ENCODE measurements at regions not wholly inside any gene's neighbourhood (a gene's known extent, or its start where the extent isn't known, plus 50 kb on each side); places are given as distances from the start of the nearest gene placed in this dataset.
"Not testable (repeated sequence)": the region's sequence is repeated elsewhere in the genome, so short reads cannot be mapped to it uniquely, and the experiment has no call there.

- peak in 1 of 2 experiments; percentile 2 for DNase-seq
- TF ChIP-seq POLR2A (IDR thresholded peaks at IDR 0.05; ENCODE audit: low read length) = no peak
Measured at GRCh38 chr4:167867191-167867590, 225.1 kb upstream of the ANXA10 start.

GRCh38 chr4:167868163-167868562 is 224.2 kb upstream of the ANXA10 start:
- TF ChIP-seq GATA1 (IDR thresholded peaks at IDR 0.05; ENCODE audit: low read depth, low read length) (no peak), POLR2A (IDR thresholded peaks at IDR 0.05; ENCODE audit: low read length) (no peak)

GRCh38 chr4:167873496-167873895 is 218.8 kb upstream of the ANXA10 start:
- no peak for TF ChIP-seq GATA1 (IDR thresholded peaks at IDR 0.05; ENCODE audit: low read depth, low read length)
- DNase-seq = no peak

More at GRCh38 chr4:167868163-167868562, 224.2 kb upstream of the ANXA10 start:
- DNase-seq = no peak

- not testable (repeated sequence) for DNase-seq
Measured at GRCh38 chr4:167876091-167876490, 216.2 kb upstream of the ANXA10 start.

GRCh38 chr4:167877826-167878225 is 214.5 kb upstream of the ANXA10 start:
- DNase-seq = not testable (repeated sequence)

- DNase-seq = no peak
- TF ChIP-seq POLR2A (IDR thresholded peaks at IDR 0.05; ENCODE audit: low read length) (no peak), GATA1 (IDR thresholded peaks at IDR 0.05; ENCODE audit: low read depth, low read length) (no peak)
Measured at GRCh38 chr4:167883266-167883665, 209.1 kb upstream of the ANXA10 start.

GRCh38 chr4:167885071-167885470 is 207.3 kb upstream of the ANXA10 start:
- DNase-seq = no peak
- no peak for TF ChIP-seq GATA1 (IDR thresholded peaks at IDR 0.05; ENCODE audit: low read depth, low read length)
- no peak for TF ChIP-seq POLR2A (IDR thresholded peaks at IDR 0.05; ENCODE audit: low read length)

GRCh38 chr4:167885872-167886271 is 206.5 kb upstream of the ANXA10 start:
- no peak for DNase-seq
- no peak for TF ChIP-seq GATA1 (IDR thresholded peaks at IDR 0.05; ENCODE audit: low read depth, low read length)
- TF ChIP-seq POLR2A (IDR thresholded peaks at IDR 0.05; ENCODE audit: low read length) = no peak

- TF ChIP-seq POLR2A (IDR thresholded peaks at IDR 0.05; ENCODE audit: low read length) = no peak
- TF ChIP-seq GATA1 (IDR thresholded peaks at IDR 0.05; ENCODE audit: low read depth, low read length) = no peak
- no peak for DNase-seq
Measured at GRCh38 chr4:167887726-167888125, 204.6 kb upstream of the ANXA10 start.

- no peak for TF ChIP-seq GATA1 (IDR thresholded peaks at IDR 0.05; ENCODE audit: low read depth, low read length)
- TF ChIP-seq POLR2A (IDR thresholded peaks at IDR 0.05; ENCODE audit: low read length) = no peak
- no peak for DNase-seq
Measured at GRCh38 chr4:167890226-167890625, 202.1 kb upstream of the ANXA10 start.

- DNase-seq = no peak
- TF ChIP-seq GATA1 (IDR thresholded peaks at IDR 0.05; ENCODE audit: low read depth, low read length) = no peak
- TF ChIP-seq POLR2A (IDR thresholded peaks at IDR 0.05; ENCODE audit: low read length) = no peak
Measured at GRCh38 chr4:167893531-167893930, 198.8 kb upstream of the ANXA10 start.

GRCh38 chr4:167896260-167896659 is 196.1 kb upstream of the ANXA10 start:
- not testable (repeated sequence) for DNase-seq

- TF ChIP-seq GATA1 (IDR thresholded peaks at IDR 0.05; ENCODE audit: low read depth, low read length) (no peak), POLR2A (IDR thresholded peaks at IDR 0.05; ENCODE audit: low read length) (no peak)
- DNase-seq = peak; percentile 64 to 74
Measured at GRCh38 chr4:167897116-167897515, 195.2 kb upstream of the ANXA10 start.

- TF ChIP-seq GATA1 (IDR thresholded peaks at IDR 0.05; ENCODE audit: low read depth, low read length) = no peak
- no peak for TF ChIP-seq POLR2A (IDR thresholded peaks at IDR 0.05; ENCODE audit: low read length)
- no peak for DNase-seq
Measured at GRCh38 chr4:167903291-167903721, 189.0 kb upstream of the ANXA10 start.

- DNase-seq = no peak
- TF ChIP-seq POLR2A (IDR thresholded peaks at IDR 0.05; ENCODE audit: low read length) (no peak), GATA1 (IDR thresholded peaks at IDR 0.05; ENCODE audit: low read depth, low read length) (no peak)
Measured at GRCh38 chr4:167906851-167907250, 185.5 kb upstream of the ANXA10 start.

GRCh38 chr4:167908816-167909215 is 183.5 kb upstream of the ANXA10 start:
- DNase-seq = no peak
- TF ChIP-seq GATA1 (IDR thresholded peaks at IDR 0.05; ENCODE audit: low read depth, low read length) (no peak), POLR2A (IDR thresholded peaks at IDR 0.05; ENCODE audit: low read length) (no peak)

- not testable (repeated sequence) for DNase-seq
Measured at GRCh38 chr4:167912535-167912934, 179.8 kb upstream of the ANXA10 start.

All from erythroblast (primary cell).